Endodermal cell (in vitro differentiated cells): ENCODE measurements at regions not wholly inside any gene's neighbourhood (a gene's known extent, or its start where the extent isn't known, plus 50 kb on each side); places are given as distances from the start of the nearest gene placed in this dataset.

Source experiments
- DNase-seq: peaks from one replicate; pipeline ENCODE4 v3.0.0-alpha.2; 2017
- H3K27ac ChIP-seq: 2 replicates; pipeline ENCODE4 v1.5.1; 2013; ENCODE audit warnings: mild to moderate bottlenecking, low read depth, low read length, moderate library complexity
- H3K27me3 ChIP-seq: 2 replicates; pipeline ENCODE4 v1.6.1; 2013; ENCODE audit warnings: mild to moderate bottlenecking, low read length, moderate library complexity; ENCODE audit not compliant: insufficient read depth, control insufficient read depth, poor library complexity, severe bottlenecking
- H3K36me3 ChIP-seq: 2 replicates; pipeline ENCODE4 v1.7.0; 2013; ENCODE audit warnings: mild to moderate bottlenecking, low read length, moderate library complexity; ENCODE audit not compliant: control insufficient read depth, insufficient read depth
- H3K4me1 ChIP-seq: one replicate; pipeline ENCODE4 v1.7.0; 2013; ENCODE audit warnings: low read length; ENCODE audit not compliant: control insufficient read depth, insufficient read depth
- H3K4me3 ChIP-seq: 2 replicates; pipeline ENCODE4 v1.5.1; 2013; ENCODE audit warnings: mild to moderate bottlenecking, low read length, moderate library complexity
- H3K9ac ChIP-seq: 2 replicates; pipeline ENCODE4 v1.6.1; 2013; ENCODE audit warnings: mild to moderate bottlenecking, low read length, moderate library complexity; ENCODE audit not compliant: poor library complexity, severe bottlenecking; ENCODE audit errors: extremely low read depth
- H3K9me3 ChIP-seq: 2 replicates; pipeline ENCODE4 v1.6.1; 2013; ENCODE audit warnings: mild to moderate bottlenecking, low read length, moderate library complexity; ENCODE audit not compliant: control insufficient read depth
- H3K27ac Mint-ChIP-seq: 2 replicates; pipeline ENCODE4 v1.8.0; 2020; ENCODE audit warnings: mixed read lengths
- H3K27me3 Mint-ChIP-seq: 2 replicates; pipeline ENCODE4 v1.8.0; 2021; ENCODE audit warnings: mild to moderate bottlenecking, mixed read lengths; ENCODE audit not compliant: insufficient read depth
- H3K36me3 Mint-ChIP-seq: 2 replicates; pipeline ENCODE4 v1.8.0; 2020; ENCODE audit warnings: low read depth, mixed read lengths
- H3K4me1 Mint-ChIP-seq: 2 replicates; pipeline ENCODE4 v1.8.0; 2020; ENCODE audit warnings: mixed read lengths
- H3K4me3 Mint-ChIP-seq: 2 replicates; pipeline ENCODE4 v1.8.0; 2020; ENCODE audit warnings: mild to moderate bottlenecking, moderate library complexity, mixed read lengths
- H3K9me3 Mint-ChIP-seq: 2 replicates; pipeline ENCODE4 v1.8.0; 2020; ENCODE audit warnings: mild to moderate bottlenecking, mixed read lengths
- WGBS, 2 experiments: methylation state at CpG; one replicate each; pipeline versions ENCODE4 v1.1.5 to v1.1.7; 2013; ENCODE audit warnings: missing lambda C conversion rate in 2 of 2, mixed read lengths in 1 of 2; ENCODE audit not compliant: insufficient coverage in 1 of 2, insufficient read length in 1 of 2; 5-methylcytosine and 5-hydroxymethylcytosine counted together
- TF ChIP-seq, protein P1 (sequence below): fragments of 200-600 bp; sonication (generic); conservative IDR thresholded peaks from 2 replicates; pipeline ENCODE4 v1.5.0; 2021; ENCODE audit warnings: antibody characterized with exemption, mild to moderate bottlenecking

DNA sequence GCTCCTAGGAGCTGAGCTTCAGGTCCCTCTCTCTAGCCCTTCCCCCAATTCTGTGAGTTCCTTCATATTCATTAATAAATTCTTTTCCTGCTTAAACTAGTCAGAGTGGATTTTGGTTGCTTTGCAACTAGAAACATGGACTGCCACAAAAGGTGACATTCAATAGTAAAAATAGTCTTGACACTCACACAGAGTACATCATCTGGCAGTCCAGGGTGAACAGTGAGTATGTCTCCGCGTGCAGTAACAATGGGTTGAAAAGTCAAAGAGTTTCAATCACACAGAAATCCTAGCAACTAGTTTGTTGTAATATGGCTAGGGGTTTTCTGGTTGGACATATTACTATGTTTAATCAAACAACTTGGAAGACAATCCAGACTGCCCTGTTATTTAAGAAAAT, 168.8 kb upstream of the TBX20 start:
- peaks cover 24% of the 10 kb centered on the region for H3K9me3 Mint-ChIP-seq
- H3K4me1 ChIP-seq = no peaks in the 10 kb centered on the region
- H3K9ac ChIP-seq = no peak overlapping the region
- no peaks in the 10 kb centered on the region for H3K36me3 ChIP-seq
- peaks cover 21% of the 10 kb centered on the region for H3K9me3 ChIP-seq
- WGBS, 2 experiments = 95% methylated on average over 2 of the region's 2 CpGs; no CpG with 5 or more reads in 1 of the 2 experiments
- H3K4me1 Mint-ChIP-seq = peaks cover 10% of the 10 kb centered on the region
- no peak for DNase-seq
- no peak overlapping the region for H3K27ac ChIP-seq
- H3K27me3 ChIP-seq = peaks cover 9% of the 10 kb centered on the region
- H3K27ac Mint-ChIP-seq = no peak overlapping the region
- H3K4me3 Mint-ChIP-seq = no peak overlapping the region
- TF ChIP-seq, protein P1, sequence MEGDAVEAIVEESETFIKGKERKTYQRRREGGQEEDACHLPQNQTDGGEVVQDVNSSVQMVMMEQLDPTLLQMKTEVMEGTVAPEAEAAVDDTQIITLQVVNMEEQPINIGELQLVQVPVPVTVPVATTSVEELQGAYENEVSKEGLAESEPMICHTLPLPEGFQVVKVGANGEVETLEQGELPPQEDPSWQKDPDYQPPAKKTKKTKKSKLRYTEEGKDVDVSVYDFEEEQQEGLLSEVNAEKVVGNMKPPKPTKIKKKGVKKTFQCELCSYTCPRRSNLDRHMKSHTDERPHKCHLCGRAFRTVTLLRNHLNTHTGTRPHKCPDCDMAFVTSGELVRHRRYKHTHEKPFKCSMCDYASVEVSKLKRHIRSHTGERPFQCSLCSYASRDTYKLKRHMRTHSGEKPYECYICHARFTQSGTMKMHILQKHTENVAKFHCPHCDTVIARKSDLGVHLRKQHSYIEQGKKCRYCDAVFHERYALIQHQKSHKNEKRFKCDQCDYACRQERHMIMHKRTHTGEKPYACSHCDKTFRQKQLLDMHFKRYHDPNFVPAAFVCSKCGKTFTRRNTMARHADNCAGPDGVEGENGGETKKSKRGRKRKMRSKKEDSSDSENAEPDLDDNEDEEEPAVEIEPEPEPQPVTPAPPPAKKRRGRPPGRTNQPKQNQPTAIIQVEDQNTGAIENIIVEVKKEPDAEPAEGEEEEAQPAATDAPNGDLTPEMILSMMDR = no peak
- peaks cover 3% of the 10 kb centered on the region for H3K36me3 Mint-ChIP-seq
- H3K27me3 Mint-ChIP-seq = peaks cover 34% of the 10 kb centered on the region
- no peak overlapping the region for H3K4me3 ChIP-seq

DNA sequence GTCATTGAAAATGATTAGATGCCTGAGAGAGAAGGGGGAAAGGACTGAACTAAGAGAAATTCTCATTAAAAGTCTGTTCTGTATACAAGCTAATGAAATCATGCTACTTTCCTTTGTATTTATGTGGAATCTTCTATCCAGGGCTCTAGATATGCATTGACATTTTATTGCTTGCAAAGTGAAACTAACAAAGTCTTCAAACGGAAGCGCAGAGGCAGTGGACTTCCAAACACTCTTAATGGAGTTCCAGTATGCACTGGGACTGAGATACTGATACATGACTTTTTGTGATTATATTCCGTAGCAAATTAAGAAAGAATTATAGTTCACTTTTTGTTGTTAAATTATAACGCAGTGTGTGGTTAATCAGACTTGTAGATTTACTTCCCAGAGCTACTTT, 166.8 kb upstream of the TBX20 start:
- Mint-ChIP-seq H3K27ac (no peak overlapping the region), H3K36me3 (no peaks in the 10 kb centered on the region), H3K4me1 (peaks cover 7% of the 10 kb centered on the region), H3K27me3 (peaks cover 38% of the 10 kb centered on the region), H3K4me3 (no peak overlapping the region), H3K9me3 (peaks cover 11% of the 10 kb centered on the region)
- WGBS, 2 experiments = 78 to 79% methylated on average over 4 of the region's 4 CpGs
- no peak for DNase-seq
- Histone ChIP-seq H3K4me3 (no peak overlapping the region), H3K27ac (no peak overlapping the region), H3K9me3 (peaks cover 6% of the 10 kb centered on the region), H3K36me3 (no peaks in the 10 kb centered on the region), H3K4me1 (no peaks in the 10 kb centered on the region), H3K9ac (no peak overlapping the region), H3K27me3 (peaks cover 9% of the 10 kb centered on the region)
- TF ChIP-seq, protein P1 = no peak

DNA sequence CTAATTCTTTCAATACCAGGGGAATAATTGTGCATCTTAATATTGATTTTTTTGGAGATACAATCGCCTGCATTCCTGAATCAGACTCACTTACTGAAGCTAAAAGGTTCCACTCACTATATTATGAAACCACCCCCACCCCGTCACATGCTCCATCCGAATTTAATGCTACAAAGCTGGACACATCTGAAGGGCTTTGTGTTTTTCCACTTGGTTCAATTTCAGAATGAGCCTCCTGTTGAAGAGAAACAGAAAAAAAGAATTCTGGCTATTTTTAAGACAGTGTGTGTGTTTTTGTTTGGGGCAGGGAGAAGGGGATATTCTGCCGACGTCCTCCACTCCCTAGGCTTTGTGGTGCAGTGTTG, 165.5 kb upstream of the TBX20 start:
- H3K9me3 Mint-ChIP-seq = peaks cover 6% of the 10 kb centered on the region

More for the DNA sequence above, 165.5 kb upstream of the TBX20 start:
- TF ChIP-seq, protein P1 = no peak
- H3K4me1 Mint-ChIP-seq = peaks cover 11% of the 10 kb centered on the region
- Histone ChIP-seq H3K9me3 (peaks cover 6% of the 10 kb centered on the region), H3K27me3 (peaks cover 9% of the 10 kb centered on the region), H3K9ac (no peak overlapping the region), H3K4me1 (no peaks in the 10 kb centered on the region), H3K27ac (no peak overlapping the region), H3K4me3 (no peak overlapping the region), H3K36me3 (no peaks in the 10 kb centered on the region)
- H3K27ac Mint-ChIP-seq = no peak overlapping the region
- H3K4me3 Mint-ChIP-seq = no peak overlapping the region
- no peak for DNase-seq
- 92 to 100% methylated on average over 2 to 5 of the region's 5 CpGs for WGBS, 2 experiments
- H3K27me3 Mint-ChIP-seq = peaks cover 41% of the 10 kb centered on the region
- no peaks in the 10 kb centered on the region for H3K36me3 Mint-ChIP-seq
